Fibroblast of pulmonary artery (primary cell): ENCODE measurements at regions not wholly inside any gene's neighbourhood (a gene's known extent, or its start where the extent isn't known, plus 50 kb on each side); places are given as distances from the start of the nearest gene placed in this dataset.

Source experiments
- DNase-seq: peaks from one replicate; pipeline ENCODE4 v3.0.0-alpha.2; 2010; ENCODE audit warnings: low read depth
- H3K4me3 ChIP-seq: replicated peaks from 2 replicates; pipeline ENCODE4 v1.5.1; 2011; ENCODE audit warnings: low read depth, mild to moderate bottlenecking, control low read depth, low read length, moderate library complexity
- TF ChIP-seq, protein P1 (sequence below): IDR thresholded peaks from 2 replicates; pipeline ENCODE4 v1.5.1; 2011; ENCODE audit warnings: mild to moderate bottlenecking, control low read depth, low read length, inconsistent platforms; ENCODE audit errors: missing control alignments

- DNase-seq = no peak
- no peak overlapping the region for H3K4me3 ChIP-seq
- TF ChIP-seq, protein P1, sequence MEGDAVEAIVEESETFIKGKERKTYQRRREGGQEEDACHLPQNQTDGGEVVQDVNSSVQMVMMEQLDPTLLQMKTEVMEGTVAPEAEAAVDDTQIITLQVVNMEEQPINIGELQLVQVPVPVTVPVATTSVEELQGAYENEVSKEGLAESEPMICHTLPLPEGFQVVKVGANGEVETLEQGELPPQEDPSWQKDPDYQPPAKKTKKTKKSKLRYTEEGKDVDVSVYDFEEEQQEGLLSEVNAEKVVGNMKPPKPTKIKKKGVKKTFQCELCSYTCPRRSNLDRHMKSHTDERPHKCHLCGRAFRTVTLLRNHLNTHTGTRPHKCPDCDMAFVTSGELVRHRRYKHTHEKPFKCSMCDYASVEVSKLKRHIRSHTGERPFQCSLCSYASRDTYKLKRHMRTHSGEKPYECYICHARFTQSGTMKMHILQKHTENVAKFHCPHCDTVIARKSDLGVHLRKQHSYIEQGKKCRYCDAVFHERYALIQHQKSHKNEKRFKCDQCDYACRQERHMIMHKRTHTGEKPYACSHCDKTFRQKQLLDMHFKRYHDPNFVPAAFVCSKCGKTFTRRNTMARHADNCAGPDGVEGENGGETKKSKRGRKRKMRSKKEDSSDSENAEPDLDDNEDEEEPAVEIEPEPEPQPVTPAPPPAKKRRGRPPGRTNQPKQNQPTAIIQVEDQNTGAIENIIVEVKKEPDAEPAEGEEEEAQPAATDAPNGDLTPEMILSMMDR = no peak
Measured at GRCh38 chr1:98260412-98260811, 339.6 kb upstream of the DPYD start.

DNA sequence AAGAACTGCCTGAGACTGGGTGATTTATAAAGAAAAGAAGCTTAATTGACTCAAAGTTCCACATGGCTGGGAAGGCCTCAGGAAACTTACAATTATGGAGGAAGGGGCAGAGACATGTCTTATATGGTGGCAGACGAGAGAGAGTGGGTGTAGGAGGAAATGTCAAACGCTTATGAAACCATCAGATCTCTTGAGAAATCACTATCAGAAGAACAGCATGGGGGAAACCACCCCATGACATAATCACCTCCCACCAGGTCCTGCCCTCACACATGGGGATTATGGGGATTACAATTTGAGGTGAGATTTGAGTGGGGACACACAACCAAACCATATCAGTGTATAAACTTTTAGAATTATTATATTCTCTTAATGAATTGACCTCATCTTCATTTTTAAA is 335.9 kb upstream of the DPYD start:
- DNase-seq = no peak
- TF ChIP-seq, protein P1 = no peak
- no peak overlapping the region for H3K4me3 ChIP-seq

DNA sequence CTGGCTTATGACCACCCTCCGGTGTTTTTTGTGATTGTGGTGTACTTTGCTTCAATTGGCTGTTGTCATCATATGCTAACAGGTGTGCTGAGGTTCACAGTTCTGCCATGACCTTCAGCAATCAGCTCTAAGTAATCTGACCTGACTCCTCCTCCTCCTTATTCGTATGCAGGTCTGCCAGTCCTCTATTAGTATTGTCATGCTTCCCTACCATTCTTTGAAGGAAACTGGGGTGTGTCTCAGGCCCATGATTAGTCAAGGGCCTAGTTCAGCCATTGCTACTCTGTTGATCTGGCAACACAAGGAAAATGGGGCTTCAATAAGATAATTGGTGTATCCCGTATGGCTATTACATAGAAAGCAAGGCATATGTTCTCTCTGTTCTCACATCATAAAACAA is 332.3 kb upstream of the DPYD start:
- TF ChIP-seq, protein P1 = no peak
- no peak overlapping the region for H3K4me3 ChIP-seq
- no peak for DNase-seq

- no peak overlapping the region for H3K4me3 ChIP-seq
- TF ChIP-seq, protein P1 = no peak
- no peak for DNase-seq
Measured at GRCh38 chr1:98251497-98251896, 330.7 kb upstream of the DPYD start.

- no peak for DNase-seq
- TF ChIP-seq, protein P1 = no peak
- no peak overlapping the region for H3K4me3 ChIP-seq
Measured at GRCh38 chr1:98232678-98233077, 311.8 kb upstream of the DPYD start.

DNA sequence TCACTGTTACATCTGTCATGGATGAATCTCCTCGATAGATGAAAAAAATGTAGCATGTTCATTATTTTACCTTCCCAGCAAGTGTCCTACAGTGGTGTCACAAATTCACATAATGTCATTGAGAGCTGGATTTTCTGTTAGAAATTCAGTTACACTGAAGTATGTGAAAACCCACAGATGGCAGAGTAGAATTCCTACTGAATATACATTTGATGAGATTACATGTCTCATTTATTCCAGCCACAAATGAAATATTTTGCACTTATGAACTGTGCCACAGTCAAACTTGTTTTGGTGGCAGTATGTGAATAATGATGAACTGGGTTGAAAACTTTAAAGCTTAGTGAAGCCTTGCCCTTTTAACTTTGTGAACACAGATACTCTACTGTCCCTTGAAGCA is 301.9 kb upstream of the DPYD start:
- no peak for DNase-seq
- TF ChIP-seq, protein P1 = no peak
- no peak overlapping the region for H3K4me3 ChIP-seq

- TF ChIP-seq, protein P1 = no peak
- no peak overlapping the region for H3K4me3 ChIP-seq
- peak; percentile 79 for DNase-seq
Measured at GRCh38 chr1:98221923-98222322, 301.1 kb upstream of the DPYD start.
